ENCODE measurements at regions not wholly inside any gene's neighbourhood (a gene's known extent, or its start where the extent isn't known, plus 50 kb on each side); places are given as distances from the start of the nearest gene placed in this dataset.

DNA sequence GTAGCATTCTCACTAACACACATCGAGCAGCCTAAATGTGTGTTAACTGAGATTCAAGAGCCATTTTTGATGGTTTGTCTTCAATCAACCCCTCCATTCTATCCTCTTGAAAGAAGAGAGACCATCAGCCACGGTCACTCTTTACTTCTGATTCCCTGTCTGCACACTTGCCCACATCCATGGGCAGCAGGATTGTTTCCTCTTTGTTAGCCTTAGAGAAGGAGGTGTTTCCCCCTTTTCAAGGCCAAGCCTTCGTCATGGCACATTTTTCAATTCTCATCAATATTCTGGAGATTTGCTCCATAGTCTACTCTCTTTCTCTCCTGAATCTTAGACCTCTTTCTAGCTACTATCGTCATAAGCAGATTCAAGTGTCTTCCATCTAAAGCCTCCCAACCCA, 522.4 kb upstream of the NAALADL2 start:
- no peak overlapping the region for H3K27ac ChIP-seq (ENCODE audit: extremely low read depth, low read depth, low read length)
- ChIA-PET POLR2A (no interaction called here), CTCF (no interaction called here)
- no peaks in the 10 kb centered on the region for H3K4me1 ChIP-seq (ENCODE audit: control insufficient read depth, insufficient read depth, low read length)
- H3K4me3 ChIP-seq (ENCODE audit: low read depth, low read length) = no peak overlapping the region
- TF ChIP-seq, protein P1, sequence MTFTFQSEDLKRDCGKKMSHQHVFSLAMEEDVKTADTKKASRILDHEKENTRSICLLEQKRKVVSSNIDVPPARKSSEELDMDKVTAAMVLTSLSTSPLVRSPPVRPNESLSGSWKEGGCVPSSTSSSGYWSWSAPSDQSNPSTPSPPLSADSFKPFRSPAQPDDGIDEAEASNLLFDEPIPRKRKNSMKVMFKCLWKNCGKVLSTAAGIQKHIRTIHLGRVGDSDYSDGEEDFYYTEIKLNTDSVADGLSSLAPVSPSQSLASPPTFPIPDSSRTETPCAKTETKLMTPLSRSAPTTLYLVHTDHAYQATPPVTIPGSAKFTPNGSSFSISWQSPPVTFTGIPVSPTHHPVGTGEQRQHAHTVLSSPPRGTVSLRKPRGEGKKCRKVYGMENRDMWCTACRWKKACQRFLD (tag by site-specific recombination; IDR thresholded peaks at IDR 0.05) = no peak
- TF ChIP-seq, protein P2, sequence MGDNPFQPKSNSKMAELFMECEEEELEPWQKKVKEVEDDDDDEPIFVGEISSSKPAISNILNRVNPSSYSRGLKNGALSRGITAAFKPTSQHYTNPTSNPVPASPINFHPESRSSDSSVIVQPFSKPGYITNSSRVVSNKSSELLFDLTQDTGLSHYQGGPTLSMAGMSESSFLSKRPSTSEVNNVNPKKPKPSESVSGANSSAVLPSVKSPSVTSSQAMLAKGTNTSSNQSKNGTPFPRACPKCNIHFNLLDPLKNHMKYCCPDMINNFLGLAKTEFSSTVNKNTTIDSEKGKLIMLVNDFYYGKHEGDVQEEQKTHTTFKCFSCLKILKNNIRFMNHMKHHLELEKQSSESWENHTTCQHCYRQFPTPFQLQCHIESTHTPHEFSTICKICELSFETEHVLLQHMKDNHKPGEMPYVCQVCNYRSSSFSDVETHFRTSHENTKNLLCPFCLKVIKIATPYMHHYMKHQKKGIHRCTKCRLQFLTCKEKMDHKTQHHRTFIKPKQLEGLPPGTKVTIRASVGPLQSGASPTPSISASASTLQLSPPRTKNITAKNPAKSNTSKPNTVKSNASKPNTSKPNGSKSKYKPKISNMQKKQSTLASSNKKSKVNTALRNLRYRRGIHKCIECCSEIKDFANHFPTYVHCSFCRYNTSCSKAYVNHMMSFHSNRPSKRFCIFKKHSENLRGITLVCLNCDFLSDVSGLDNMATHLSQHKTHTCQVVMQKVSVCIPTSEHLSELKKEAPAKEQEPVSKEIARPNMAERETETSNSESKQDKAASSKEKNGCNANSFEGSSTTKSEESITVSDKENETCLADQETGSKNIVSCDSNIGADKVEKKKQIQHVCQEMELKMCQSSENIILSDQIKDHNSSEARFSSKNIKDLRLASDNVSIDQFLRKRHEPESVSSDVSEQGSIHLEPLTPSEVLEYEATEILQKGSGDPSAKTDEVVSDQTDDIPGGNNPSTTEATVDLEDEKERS (tag by site-specific recombination; IDR thresholded peaks at IDR 0.05) = no peak
- TF ChIP-seq ZNF138 (tag by site-specific recombination; IDR thresholded peaks at IDR 0.05; ENCODE audit: borderline replicate concordance) (no peak), PRDM1 (tag by site-specific recombination; IDR thresholded peaks at IDR 0.05) (no peak), ZNF433 (tag by site-specific recombination; IDR thresholded peaks at IDR 0.05; ENCODE audit: low read depth) (no peak), ZNF548 (tag by site-specific recombination; IDR thresholded peaks at IDR 0.05) (no peak), ZNF202 (tag by site-specific recombination; IDR thresholded peaks at IDR 0.05; ENCODE audit: borderline replicate concordance) (no peak)
- TF ChIP-seq, protein P3, sequence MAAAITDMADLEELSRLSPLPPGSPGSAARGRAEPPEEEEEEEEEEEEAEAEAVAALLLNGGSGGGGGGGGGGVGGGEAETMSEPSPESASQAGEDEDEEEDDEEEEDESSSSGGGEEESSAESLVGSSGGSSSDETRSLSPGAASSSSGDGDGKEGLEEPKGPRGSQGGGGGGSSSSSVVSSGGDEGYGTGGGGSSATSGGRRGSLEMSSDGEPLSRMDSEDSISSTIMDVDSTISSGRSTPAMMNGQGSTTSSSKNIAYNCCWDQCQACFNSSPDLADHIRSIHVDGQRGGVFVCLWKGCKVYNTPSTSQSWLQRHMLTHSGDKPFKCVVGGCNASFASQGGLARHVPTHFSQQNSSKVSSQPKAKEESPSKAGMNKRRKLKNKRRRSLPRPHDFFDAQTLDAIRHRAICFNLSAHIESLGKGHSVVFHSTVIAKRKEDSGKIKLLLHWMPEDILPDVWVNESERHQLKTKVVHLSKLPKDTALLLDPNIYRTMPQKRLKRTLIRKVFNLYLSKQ (tag by site-specific recombination; IDR thresholded peaks at IDR 0.05; ENCODE audit: borderline replicate concordance) = no peak
- TF ChIP-seq, protein P4, sequence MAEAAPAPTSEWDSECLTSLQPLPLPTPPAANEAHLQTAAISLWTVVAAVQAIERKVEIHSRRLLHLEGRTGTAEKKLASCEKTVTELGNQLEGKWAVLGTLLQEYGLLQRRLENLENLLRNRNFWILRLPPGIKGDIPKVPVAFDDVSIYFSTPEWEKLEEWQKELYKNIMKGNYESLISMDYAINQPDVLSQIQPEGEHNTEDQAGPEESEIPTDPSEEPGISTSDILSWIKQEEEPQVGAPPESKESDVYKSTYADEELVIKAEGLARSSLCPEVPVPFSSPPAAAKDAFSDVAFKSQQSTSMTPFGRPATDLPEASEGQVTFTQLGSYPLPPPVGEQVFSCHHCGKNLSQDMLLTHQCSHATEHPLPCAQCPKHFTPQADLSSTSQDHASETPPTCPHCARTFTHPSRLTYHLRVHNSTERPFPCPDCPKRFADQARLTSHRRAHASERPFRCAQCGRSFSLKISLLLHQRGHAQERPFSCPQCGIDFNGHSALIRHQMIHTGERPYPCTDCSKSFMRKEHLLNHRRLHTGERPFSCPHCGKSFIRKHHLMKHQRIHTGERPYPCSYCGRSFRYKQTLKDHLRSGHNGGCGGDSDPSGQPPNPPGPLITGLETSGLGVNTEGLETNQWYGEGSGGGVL (tag by site-specific recombination; IDR thresholded peaks at IDR 0.05) = no peak
- H3K36me3 ChIP-seq (ENCODE audit: control insufficient read depth in 2 of 2, insufficient read depth in 1 of 2, low read length in 2 of 2) = no peaks in the 10 kb centered on the region
- H3K9me3 ChIP-seq (ENCODE audit: control insufficient read depth, insufficient read depth, low read depth, low read length) = no peaks in the 10 kb centered on the region

DNA sequence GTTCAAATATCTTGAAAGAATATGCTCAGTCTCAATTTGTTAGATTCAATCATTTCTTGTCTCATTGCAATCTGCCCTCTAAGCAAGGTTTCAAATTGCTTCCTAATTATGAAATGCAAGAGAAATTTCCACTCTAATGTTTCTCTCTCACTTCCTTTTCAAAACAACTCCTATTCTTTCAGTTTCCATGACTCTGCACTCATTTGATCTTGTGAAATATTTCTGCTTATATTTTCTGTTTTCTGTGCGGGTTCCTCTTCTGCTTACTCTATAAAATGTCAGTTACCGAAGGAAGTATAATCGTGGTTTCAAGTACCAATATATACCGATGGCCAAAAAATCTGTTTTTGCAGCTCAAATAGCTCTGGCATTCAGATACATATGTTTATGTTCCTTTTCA, 521.9 kb upstream of the NAALADL2 start:
- ChIA-PET CTCF (no interaction called here), POLR2A (no interaction called here)
- H3K4me3 ChIP-seq (ENCODE audit: low read depth, low read length) = no peak overlapping the region
- no peak overlapping the region for H3K27ac ChIP-seq (ENCODE audit: extremely low read depth, low read depth, low read length)
- H3K4me1 ChIP-seq (ENCODE audit: control insufficient read depth, insufficient read depth, low read length) = no peaks in the 10 kb centered on the region
- no peaks in the 10 kb centered on the region for H3K9me3 ChIP-seq (ENCODE audit: control insufficient read depth, insufficient read depth, low read depth, low read length)
- no peaks in the 10 kb centered on the region for H3K36me3 ChIP-seq (ENCODE audit: control insufficient read depth in 2 of 2, insufficient read depth in 1 of 2, low read length in 2 of 2)
- no peak for TF ChIP-seq GFI1B (tag by site-specific recombination; IDR thresholded peaks at IDR 0.05)
- no peak for TF ChIP-seq ZNF132 (tag by site-specific recombination; IDR thresholded peaks at IDR 0.05; ENCODE audit: borderline replicate concordance)
- TF ChIP-seq, protein P3 (tag by site-specific recombination; IDR thresholded peaks at IDR 0.05; ENCODE audit: borderline replicate concordance) = no peak
- no peak for TF ChIP-seq ZNF521 (tag by site-specific recombination; IDR thresholded peaks at IDR 0.05)
- TF ChIP-seq ZFP69B (tag by site-specific recombination; IDR thresholded peaks at IDR 0.05) = no peak
- no peak for TF ChIP-seq MEIS1 (CRISPR knock-in tag; IDR thresholded peaks at IDR 0.05; ENCODE audit: borderline replicate concordance)
- TF ChIP-seq, protein P5, sequence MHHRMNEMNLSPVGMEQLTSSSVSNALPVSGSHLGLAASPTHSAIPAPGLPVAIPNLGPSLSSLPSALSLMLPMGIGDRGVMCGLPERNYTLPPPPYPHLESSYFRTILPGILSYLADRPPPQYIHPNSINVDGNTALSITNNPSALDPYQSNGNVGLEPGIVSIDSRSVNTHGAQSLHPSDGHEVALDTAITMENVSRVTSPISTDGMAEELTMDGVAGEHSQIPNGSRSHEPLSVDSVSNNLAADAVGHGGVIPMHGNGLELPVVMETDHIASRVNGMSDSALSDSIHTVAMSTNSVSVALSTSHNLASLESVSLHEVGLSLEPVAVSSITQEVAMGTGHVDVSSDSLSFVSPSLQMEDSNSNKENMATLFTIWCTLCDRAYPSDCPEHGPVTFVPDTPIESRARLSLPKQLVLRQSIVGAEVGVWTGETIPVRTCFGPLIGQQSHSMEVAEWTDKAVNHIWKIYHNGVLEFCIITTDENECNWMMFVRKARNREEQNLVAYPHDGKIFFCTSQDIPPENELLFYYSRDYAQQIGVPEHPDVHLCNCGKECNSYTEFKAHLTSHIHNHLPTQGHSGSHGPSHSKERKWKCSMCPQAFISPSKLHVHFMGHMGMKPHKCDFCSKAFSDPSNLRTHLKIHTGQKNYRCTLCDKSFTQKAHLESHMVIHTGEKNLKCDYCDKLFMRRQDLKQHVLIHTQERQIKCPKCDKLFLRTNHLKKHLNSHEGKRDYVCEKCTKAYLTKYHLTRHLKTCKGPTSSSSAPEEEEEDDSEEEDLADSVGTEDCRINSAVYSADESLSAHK (tag by site-specific recombination; IDR thresholded peaks at IDR 0.05) = no peak
- TF ChIP-seq ZNF350 (tag by site-specific recombination; IDR thresholded peaks at IDR 0.05) = no peak
- TF ChIP-seq, protein P6, sequence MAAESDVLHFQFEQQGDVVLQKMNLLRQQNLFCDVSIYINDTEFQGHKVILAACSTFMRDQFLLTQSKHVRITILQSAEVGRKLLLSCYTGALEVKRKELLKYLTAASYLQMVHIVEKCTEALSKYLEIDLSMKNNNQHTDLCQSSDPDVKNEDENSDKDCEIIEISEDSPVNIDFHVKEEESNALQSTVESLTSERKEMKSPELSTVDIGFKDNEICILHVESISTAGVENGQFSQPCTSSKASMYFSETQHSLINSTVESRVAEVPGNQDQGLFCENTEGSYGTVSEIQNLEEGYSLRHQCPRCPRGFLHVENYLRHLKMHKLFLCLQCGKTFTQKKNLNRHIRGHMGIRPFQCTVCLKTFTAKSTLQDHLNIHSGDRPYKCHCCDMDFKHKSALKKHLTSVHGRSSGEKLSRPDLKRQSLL (tag by site-specific recombination; IDR thresholded peaks at IDR 0.05) = no peak
- no peak for TF ChIP-seq ZBTB1 (tag by site-specific recombination; IDR thresholded peaks at IDR 0.05)
- no peak for TF ChIP-seq ZNF394 (tag by site-specific recombination; IDR thresholded peaks at IDR 0.05; ENCODE audit: borderline replicate concordance)
- no peak for TF ChIP-seq ZNF530 (tag by site-specific recombination; IDR thresholded peaks at IDR 0.05; ENCODE audit: low read depth)
- TF ChIP-seq EGR2 (tag by site-specific recombination; IDR thresholded peaks at IDR 0.05; ENCODE audit: low read depth) = no peak

Data from HEK293 (cell line).